WTC11 (cell line): ENCODE measurements at regions not wholly inside any gene's neighbourhood (a gene's known extent, or its start where the extent isn't known, plus 50 kb on each side); places are given as distances from the start of the nearest gene placed in this dataset.

ENCODE experiments used
- CREM ChIP-seq: sonication (generic); formaldehyde crosslinking; IDR thresholded peaks from 2 replicates; pipeline ENCODE4 v1.8.1; 2022; ENCODE audit warnings: mild to moderate bottlenecking, missing genetic modification reagents, moderate library complexity
- FOXK1 ChIP-seq: sonication (generic); formaldehyde crosslinking; IDR thresholded peaks from 2 replicates; pipeline ENCODE4 v1.8.0; 2022; ENCODE audit warnings: mild to moderate bottlenecking, moderate library complexity, missing genetic modification reagents
- JUN ChIP-seq: sonication (generic); formaldehyde crosslinking; IDR thresholded peaks from 2 replicates; pipeline ENCODE4 v1.8.0; 2023; ENCODE audit warnings: mild to moderate bottlenecking, missing genetic modification reagents
- NR2C2 ChIP-seq: sonication (generic); formaldehyde crosslinking; IDR thresholded peaks from 2 replicates; pipeline ENCODE4 v1.8.0; 2022; ENCODE audit warnings: mild to moderate bottlenecking, missing genetic modification reagents
- SMAD3 ChIP-seq: sonication (generic); formaldehyde crosslinking; IDR thresholded peaks from 2 replicates; pipeline ENCODE4 v1.8.0; 2022; ENCODE audit warnings: missing genetic modification reagents, mild to moderate bottlenecking, borderline replicate concordance
- TF ChIP-seq, protein P1 (sequence below): fragments of 200-600 bp; IDR thresholded peaks from 2 replicates; pipeline ENCODE4 v1.8.0; 2022; ENCODE audit warnings: antibody characterized with exemption
- TF ChIP-seq, protein P2 (sequence below): sonication (generic); formaldehyde crosslinking; IDR thresholded peaks from 2 replicates; pipeline ENCODE4 v1.8.1; 2022; ENCODE audit warnings: low read depth, mild to moderate bottlenecking, moderate library complexity, missing genetic modification reagents, borderline replicate concordance
- TF ChIP-seq, protein P3 (sequence below): sonication (generic); formaldehyde crosslinking; IDR thresholded peaks from 2 replicates; pipeline ENCODE4 v1.8.0; 2022; ENCODE audit warnings: mild to moderate bottlenecking, missing genetic modification reagents

DNA sequence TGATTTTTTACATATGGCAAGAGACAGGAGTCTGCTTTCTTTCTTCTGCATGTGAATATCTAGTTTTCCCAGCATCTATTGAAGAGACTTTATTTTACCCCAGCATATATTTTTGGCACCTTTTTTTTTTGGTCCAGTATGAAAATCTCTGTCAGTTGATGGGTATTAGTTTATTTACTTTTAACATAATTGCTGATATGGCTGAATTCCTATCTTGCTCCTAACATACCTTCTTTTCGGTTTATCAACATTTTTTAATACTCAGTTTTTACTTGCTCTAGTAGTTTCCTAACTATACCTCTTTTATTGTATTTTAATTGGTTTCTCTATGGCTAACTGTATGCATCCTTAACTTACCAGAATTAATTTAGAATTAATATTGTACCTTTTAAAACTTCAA is 77.5 kb upstream of the PDE7B start:
- TF ChIP-seq, protein P1, sequence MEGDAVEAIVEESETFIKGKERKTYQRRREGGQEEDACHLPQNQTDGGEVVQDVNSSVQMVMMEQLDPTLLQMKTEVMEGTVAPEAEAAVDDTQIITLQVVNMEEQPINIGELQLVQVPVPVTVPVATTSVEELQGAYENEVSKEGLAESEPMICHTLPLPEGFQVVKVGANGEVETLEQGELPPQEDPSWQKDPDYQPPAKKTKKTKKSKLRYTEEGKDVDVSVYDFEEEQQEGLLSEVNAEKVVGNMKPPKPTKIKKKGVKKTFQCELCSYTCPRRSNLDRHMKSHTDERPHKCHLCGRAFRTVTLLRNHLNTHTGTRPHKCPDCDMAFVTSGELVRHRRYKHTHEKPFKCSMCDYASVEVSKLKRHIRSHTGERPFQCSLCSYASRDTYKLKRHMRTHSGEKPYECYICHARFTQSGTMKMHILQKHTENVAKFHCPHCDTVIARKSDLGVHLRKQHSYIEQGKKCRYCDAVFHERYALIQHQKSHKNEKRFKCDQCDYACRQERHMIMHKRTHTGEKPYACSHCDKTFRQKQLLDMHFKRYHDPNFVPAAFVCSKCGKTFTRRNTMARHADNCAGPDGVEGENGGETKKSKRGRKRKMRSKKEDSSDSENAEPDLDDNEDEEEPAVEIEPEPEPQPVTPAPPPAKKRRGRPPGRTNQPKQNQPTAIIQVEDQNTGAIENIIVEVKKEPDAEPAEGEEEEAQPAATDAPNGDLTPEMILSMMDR: no peak
- TF ChIP-seq NR2C2 (no peak), CREM (no peak), FOXK1 (CRISPR knock-in tag) (no peak), JUN (CRISPR knock-in tag) (no peak), SMAD3 (CRISPR knock-in tag) (no peak)
- TF ChIP-seq, protein P2, sequence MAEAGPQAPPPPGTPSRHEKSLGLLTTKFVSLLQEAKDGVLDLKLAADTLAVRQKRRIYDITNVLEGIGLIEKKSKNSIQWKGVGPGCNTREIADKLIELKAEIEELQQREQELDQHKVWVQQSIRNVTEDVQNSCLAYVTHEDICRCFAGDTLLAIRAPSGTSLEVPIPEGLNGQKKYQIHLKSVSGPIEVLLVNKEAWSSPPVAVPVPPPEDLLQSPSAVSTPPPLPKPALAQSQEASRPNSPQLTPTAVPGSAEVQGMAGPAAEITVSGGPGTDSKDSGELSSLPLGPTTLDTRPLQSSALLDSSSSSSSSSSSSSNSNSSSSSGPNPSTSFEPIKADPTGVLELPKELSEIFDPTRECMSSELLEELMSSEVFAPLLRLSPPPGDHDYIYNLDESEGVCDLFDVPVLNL: no peak
- TF ChIP-seq, protein P3, sequence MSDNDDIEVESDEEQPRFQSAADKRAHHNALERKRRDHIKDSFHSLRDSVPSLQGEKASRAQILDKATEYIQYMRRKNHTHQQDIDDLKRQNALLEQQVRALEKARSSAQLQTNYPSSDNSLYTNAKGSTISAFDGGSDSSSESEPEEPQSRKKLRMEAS (CRISPR knock-in tag): no peak
